ENCODE measurements at regions not wholly inside any gene's neighbourhood (a gene's known extent, or its start where the extent isn't known, plus 50 kb on each side); places are given as distances from the start of the nearest gene placed in this dataset.
"Not testable (repeated sequence)": the region's sequence is repeated elsewhere in the genome, so short reads cannot be mapped to it uniquely, and the experiment has no call there.

DNA sequence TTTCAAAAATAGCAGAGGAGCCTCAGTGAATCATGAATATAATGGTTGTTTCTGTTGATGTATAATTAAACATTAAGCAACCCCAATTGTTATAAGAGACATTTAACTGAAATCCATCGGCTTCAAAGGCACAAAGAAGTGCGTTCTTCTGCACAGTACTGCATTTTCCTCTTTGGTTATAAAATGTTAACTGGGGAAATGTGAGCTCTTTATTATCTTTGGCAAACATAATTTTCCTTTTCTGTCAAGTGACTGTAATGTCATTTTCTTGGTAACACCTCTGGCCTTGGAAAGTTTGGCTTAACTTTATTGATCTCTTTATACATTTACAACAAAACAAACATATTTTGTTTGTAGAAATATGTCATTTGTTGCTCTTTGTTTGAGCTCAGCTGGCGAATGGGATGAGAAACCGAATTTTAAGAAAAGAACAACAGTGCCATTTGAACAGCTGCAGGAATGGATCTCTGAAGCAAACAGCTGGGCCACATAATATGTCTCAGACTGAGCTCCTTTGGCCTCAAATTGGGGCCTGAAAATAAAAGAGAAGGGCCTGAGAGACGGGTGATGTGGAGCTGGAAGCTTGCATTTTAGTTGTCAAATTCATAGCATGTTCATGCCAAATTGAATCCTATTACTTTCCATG is 427.0 kb upstream of the SPTLC3 start:
- peak; percentile 66 to 90 (median 75) for ATAC-seq
- Histone ChIP-seq H3K4me1 (peaks cover 8 to 12% (median 8%) of the 10 kb centered on the region in 3 donors), H3K4me3 (no peak overlapping the region), H3K27me3 (no peaks in the 10 kb centered on the region), H3K27ac (peak overlapping the region in 1 of 4 donors; percentile 58), H3K36me3 (no peaks in the 10 kb centered on the region), H3K9me3 (no peaks in the 10 kb centered on the region)
- WGBS, 2 donors = 8 to 9% methylated on average over 5 of the region's 5 CpGs
- no peak for FAIRE-seq
- TF ChIP-seq, protein P1, sequence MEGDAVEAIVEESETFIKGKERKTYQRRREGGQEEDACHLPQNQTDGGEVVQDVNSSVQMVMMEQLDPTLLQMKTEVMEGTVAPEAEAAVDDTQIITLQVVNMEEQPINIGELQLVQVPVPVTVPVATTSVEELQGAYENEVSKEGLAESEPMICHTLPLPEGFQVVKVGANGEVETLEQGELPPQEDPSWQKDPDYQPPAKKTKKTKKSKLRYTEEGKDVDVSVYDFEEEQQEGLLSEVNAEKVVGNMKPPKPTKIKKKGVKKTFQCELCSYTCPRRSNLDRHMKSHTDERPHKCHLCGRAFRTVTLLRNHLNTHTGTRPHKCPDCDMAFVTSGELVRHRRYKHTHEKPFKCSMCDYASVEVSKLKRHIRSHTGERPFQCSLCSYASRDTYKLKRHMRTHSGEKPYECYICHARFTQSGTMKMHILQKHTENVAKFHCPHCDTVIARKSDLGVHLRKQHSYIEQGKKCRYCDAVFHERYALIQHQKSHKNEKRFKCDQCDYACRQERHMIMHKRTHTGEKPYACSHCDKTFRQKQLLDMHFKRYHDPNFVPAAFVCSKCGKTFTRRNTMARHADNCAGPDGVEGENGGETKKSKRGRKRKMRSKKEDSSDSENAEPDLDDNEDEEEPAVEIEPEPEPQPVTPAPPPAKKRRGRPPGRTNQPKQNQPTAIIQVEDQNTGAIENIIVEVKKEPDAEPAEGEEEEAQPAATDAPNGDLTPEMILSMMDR (IDR thresholded peaks at IDR 0.05) = no peak
- intact Hi-C loops (cut with DNase I) = no loop called here
- DNase-seq = peak in 1 of 6 donors; percentile 15

DNA sequence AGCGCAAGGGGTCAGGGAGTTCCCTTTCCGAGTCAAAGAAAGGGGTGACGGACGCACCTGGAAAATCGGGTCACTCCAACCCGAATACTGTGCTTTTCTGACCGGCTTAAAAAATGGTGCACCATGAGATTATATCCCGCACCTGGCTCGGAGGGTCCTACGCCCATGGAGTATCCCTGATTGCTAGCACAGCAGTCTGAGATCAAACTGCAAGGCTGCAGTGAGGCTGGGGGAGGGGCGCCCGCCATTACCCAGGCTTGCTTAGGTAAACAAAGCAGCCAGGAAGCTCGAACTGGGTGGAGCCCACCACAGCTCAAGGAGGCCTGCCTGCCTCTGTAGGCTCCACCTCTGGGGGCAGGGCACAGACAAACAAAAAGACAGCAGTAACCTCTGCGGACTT is 426.1 kb upstream of the SPTLC3 start:
- ATAC-seq; H3K4me3 ChIP-seq; DNase-seq; intact Hi-C loops (cut with DNase I); H3K27ac ChIP-seq; H3K9me3 ChIP-seq; H3K27me3 ChIP-seq; H3K36me3 ChIP-seq; FAIRE-seq: not testable (repeated sequence)
- WGBS, 2 donors = 77 to 80% methylated on average over 13 of the region's 14 CpGs
- peaks cover 8 to 12% (median 8%) of the 10 kb centered on the region in 3 donors for H3K4me1 ChIP-seq

DNA sequence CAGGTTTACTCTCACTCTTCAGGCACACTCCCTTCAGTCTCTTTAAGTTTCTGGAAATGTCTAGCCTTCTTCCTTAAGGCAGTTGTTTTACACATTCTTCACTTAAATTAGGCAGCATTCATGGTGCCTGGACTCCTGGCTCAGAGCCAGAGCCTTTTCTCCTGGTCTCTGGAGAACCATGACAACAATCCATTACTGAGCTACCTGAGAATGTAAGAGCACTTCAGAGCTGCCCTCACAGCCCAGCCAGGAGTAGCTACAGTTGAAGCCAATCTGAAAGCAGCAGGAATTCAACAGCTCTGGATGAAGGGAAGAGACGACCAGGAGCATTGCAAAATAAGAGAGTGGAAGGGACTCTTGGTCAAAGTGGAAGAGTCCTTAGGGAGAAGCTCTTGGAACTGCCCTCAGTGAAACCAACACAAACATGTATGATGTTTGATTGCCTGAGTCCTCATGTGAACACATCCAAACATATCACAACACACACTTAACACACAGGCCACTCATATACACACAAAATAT is 416.8 kb upstream of the SPTLC3 start:
- TF ChIP-seq, protein P1 (IDR thresholded peaks at IDR 0.05) = no peak
- ATAC-seq = no peak
- intact Hi-C loops (cut with DNase I) = no loop called here
- 27 to 56% methylated on average over 1 of the region's 1 CpG for WGBS, 2 donors
- no peak for DNase-seq
- Histone ChIP-seq H3K4me1 (no peaks in the 10 kb centered on the region), H3K27ac (no peak overlapping the region), H3K9me3 (no peaks in the 10 kb centered on the region), H3K27me3 (no peaks in the 10 kb centered on the region), H3K4me3 (no peak overlapping the region), H3K36me3 (no peaks in the 10 kb centered on the region)
- no peak for FAIRE-seq

DNA sequence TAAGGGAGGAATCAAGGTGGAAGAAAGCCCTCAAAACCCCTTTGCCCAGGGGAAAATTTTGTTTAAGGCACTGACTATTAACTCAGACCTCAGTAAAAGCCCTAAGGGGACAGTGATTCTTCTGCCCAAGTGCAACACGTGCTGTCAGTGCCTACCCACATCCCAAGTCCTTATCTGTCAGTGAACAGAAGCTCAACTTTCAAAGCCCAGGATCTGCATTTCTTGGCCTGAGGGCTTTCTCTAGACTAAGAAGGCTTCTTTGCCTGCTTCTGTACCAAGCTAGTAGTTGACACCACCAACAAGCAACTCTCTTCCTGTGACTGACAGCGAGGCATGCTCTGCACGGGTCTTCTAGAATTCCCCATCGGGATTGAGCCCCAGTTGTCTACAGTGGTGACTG is 416.0 kb upstream of the SPTLC3 start:
- no peak overlapping the region for H3K4me3 ChIP-seq
- no peaks in the 10 kb centered on the region for H3K27me3 ChIP-seq
- no peaks in the 10 kb centered on the region for H3K9me3 ChIP-seq
- no peaks in the 10 kb centered on the region for H3K4me1 ChIP-seq
- no peak for FAIRE-seq
- no peaks in the 10 kb centered on the region for H3K36me3 ChIP-seq
- TF ChIP-seq, protein P1 (IDR thresholded peaks at IDR 0.05) = no peak
- ATAC-seq = no peak
- intact Hi-C loops (cut with DNase I) = no loop called here
- no peak overlapping the region for H3K27ac ChIP-seq
- WGBS, 2 donors = 48 to 54% methylated on average over 4 of the region's 4 CpGs
- no peak for DNase-seq

DNA sequence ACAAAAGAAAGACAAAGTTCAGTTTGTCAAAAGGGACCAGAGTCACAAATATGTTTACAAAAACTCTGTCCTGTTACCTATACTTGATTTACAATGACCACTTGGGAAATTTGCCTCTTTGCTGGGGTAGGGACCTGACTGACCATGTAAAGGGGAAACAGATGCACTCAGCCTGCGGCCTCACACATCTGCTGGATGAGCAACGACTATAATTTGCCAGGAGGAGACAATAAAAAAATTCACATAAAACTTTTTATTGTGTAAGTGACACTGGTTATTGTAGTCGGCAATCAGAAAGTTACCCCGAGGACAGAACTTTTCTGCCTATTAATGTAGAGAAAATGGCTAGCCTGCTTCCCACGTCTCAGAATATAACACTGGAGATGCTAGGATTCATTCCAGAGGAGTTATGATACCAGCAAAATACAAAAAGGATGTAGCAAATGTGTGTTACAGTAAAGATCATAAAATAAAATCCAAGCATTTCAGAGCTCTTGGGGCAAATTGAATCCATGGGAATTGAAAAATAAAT is 415.4 kb upstream of the SPTLC3 start:
- intact Hi-C loops (cut with DNase I) = no loop called here
- no peaks in the 10 kb centered on the region for H3K27me3 ChIP-seq
- no peak overlapping the region for H3K27ac ChIP-seq
- H3K36me3 ChIP-seq = no peaks in the 10 kb centered on the region
- WGBS, 2 donors = 75 to 80% methylated on average over 5 of the region's 5 CpGs
- FAIRE-seq (no peak), DNase-seq (no peak), ATAC-seq (no peak)
- H3K9me3 ChIP-seq = no peaks in the 10 kb centered on the region
- H3K4me3 ChIP-seq = no peak overlapping the region
- TF ChIP-seq, protein P1 (IDR thresholded peaks at IDR 0.05) = no peak
- H3K4me1 ChIP-seq = no peaks in the 10 kb centered on the region
